SK-N-SH (cell line): ENCODE measurements at regions not wholly inside any gene's neighbourhood (a gene's known extent, or its start where the extent isn't known, plus 50 kb on each side); places are given as distances from the start of the nearest gene placed in this dataset.

ENCODE experiments used
- CTCF ChIP-seq: fragments of 200-600 bp; sonication (generic); IDR thresholded peaks from 2 replicates; pipeline ENCODE4 v1.6.1; 2017; ENCODE audit warnings: antibody characterized with exemption, mild to moderate bottlenecking, moderate library complexity
- ELF1 ChIP-seq: IDR thresholded peaks from 2 replicates; pipeline ENCODE4 v1.4.0; 2012
- FOXM1 ChIP-seq: IDR thresholded peaks from 2 replicates; pipeline ENCODE4 v1.4.0; 2012; ENCODE audit warnings: low read depth, mild to moderate bottlenecking
- GABPA ChIP-seq: IDR thresholded peaks from 2 replicates; pipeline ENCODE4 v1.4.0; 2012; ENCODE audit warnings: low read depth, mild to moderate bottlenecking
- JUND ChIP-seq: IDR thresholded peaks from 2 replicates; pipeline ENCODE4 v1.4.0; 2012
- POLR2AphosphoS5 ChIP-seq: IDR thresholded peaks from 2 replicates; pipeline ENCODE4 v1.6.1; 2012; ENCODE audit warnings: low read depth, low read length
- SMC3 ChIP-seq: IDR thresholded peaks from 2 replicates; pipeline ENCODE4 v1.6.1; 2012; ENCODE audit warnings: low read depth, low read length, improper control_type of control experiment
- YY1 ChIP-seq: IDR thresholded peaks from 2 replicates; pipeline ENCODE4 v1.4.0; 2012; ENCODE audit warnings: low read depth, mild to moderate bottlenecking

- TF ChIP-seq POLR2AphosphoS5 (no peak), FOXM1 (no peak), GABPA (no peak), CTCF (no peak), SMC3 (no peak), JUND (no peak), ELF1 (no peak), YY1 (no peak)
These were observed 324.8 kb upstream of the AZI2 start for GRCh38 chr3:28673446-28673845.
